ENCODE measurements at regions not wholly inside any gene's neighbourhood (a gene's known extent, or its start where the extent isn't known, plus 50 kb on each side); places are given as distances from the start of the nearest gene placed in this dataset.
"Not testable (repeated sequence)": the region's sequence is repeated elsewhere in the genome, so short reads cannot be mapped to it uniquely, and the experiment has no call there.

GRCh38 chr9:39533001-39533762 lies 177.7 kb downstream of the SPATA31A1 start:
- H3K9me3 ChIP-seq (ENCODE audit: control insufficient read depth, insufficient read depth, low read length); H3K36me3 ChIP-seq (ENCODE audit: control insufficient read depth, insufficient read depth, low read length); H3K27me3 ChIP-seq (ENCODE audit: control insufficient read depth, insufficient read depth, low read length); H3K4me1 ChIP-seq (ENCODE audit: control insufficient read depth, insufficient read depth, low read length); H3K4me3 ChIP-seq (ENCODE audit: low read depth, low read length); H3K9ac ChIP-seq (ENCODE audit: low read depth, low read length); H3K27ac ChIP-seq (ENCODE audit: low read depth, low read length): not testable (repeated sequence)

DNA sequence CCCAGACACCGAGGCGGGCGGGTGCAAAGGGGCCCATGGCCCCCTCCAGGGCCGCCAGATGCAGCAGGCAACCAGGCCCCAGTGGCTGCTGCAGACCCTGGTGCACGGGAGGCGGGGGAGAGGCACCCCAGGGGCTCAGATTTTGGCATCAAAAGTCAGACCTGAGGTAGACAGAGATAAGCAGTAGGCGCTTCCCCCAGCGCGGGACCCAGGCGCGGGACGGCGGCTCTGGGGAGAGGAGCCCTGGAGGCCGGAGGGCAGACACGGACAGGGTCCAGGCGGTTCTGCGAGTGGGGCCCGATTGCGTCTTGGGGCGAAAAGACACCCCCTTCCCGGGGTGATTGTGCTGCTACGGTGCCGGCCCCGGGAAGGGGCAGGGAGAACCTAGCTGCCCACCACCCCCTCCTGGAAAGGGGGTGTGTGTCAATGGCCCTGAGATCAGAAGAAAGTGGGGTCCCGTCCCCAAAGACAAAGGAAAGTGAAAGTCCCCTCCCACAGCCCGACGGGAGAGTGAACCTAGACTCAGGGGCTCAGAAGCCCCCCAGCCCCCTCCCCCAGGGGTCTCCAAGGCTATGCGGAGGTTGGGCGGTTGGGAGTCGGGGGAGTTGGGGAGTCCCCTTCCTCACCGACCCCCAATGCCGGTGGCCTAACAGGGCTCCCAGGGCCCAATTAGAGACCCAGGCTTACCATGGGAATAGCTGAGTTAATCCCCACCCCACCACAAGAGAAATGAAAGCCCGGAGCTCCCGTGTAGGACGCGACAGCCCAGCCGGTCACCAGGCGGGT lies 178.5 kb downstream of the SPATA31A1 start:
- H3K27me3 ChIP-seq (ENCODE audit: control insufficient read depth, insufficient read depth, low read length); H3K4me3 ChIP-seq (ENCODE audit: low read depth, low read length); H3K4me1 ChIP-seq (ENCODE audit: control insufficient read depth, insufficient read depth, low read length); H3K9me3 ChIP-seq (ENCODE audit: control insufficient read depth, insufficient read depth, low read length); H3K36me3 ChIP-seq (ENCODE audit: control insufficient read depth, insufficient read depth, low read length); H3K9ac ChIP-seq (ENCODE audit: low read depth, low read length); H3K27ac ChIP-seq (ENCODE audit: low read depth, low read length): not testable (repeated sequence)

GRCh38 chr9:39534897-39535296 lies 179.4 kb downstream of the SPATA31A1 start:
- H3K9me3 ChIP-seq (ENCODE audit: control insufficient read depth, insufficient read depth, low read length); H3K27ac ChIP-seq (ENCODE audit: low read depth, low read length); H3K4me1 ChIP-seq (ENCODE audit: control insufficient read depth, insufficient read depth, low read length); H3K9ac ChIP-seq (ENCODE audit: low read depth, low read length); H3K36me3 ChIP-seq (ENCODE audit: control insufficient read depth, insufficient read depth, low read length); H3K4me3 ChIP-seq (ENCODE audit: low read depth, low read length); H3K27me3 ChIP-seq (ENCODE audit: control insufficient read depth, insufficient read depth, low read length): not testable (repeated sequence)

DNA sequence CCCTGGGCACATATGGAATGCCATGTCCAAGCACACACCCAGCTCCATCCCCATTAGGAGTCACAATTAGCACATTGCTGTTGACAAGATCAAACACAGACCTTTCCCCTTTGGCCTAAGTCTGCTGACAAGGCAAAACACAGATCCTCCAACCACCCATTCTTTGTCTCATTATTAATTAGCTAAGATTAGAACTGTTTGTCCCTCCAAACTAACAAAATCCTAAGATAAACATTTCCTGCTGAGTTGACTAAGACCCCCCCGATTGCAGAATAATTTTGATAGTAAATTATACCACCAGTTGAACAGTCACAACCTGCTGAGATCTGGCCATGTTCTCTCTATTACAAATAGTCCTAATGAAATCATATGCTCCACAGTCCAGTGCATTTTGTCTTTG lies 186.7 kb downstream of the SPATA31A1 start:
- not testable (repeated sequence) for H3K9ac ChIP-seq (ENCODE audit: low read depth, low read length)

GRCh38 chr9:39545079-39545478 lies 189.6 kb downstream of the SPATA31A1 start:
- not testable (repeated sequence) for H3K27me3 ChIP-seq (ENCODE audit: control insufficient read depth, insufficient read depth, low read length); H3K4me3 ChIP-seq (ENCODE audit: low read depth, low read length); H3K9ac ChIP-seq (ENCODE audit: low read depth, low read length); H3K27ac ChIP-seq (ENCODE audit: low read depth, low read length); H3K36me3 ChIP-seq (ENCODE audit: control insufficient read depth, insufficient read depth, low read length); H3K9me3 ChIP-seq (ENCODE audit: control insufficient read depth, insufficient read depth, low read length); H3K4me1 ChIP-seq (ENCODE audit: control insufficient read depth, insufficient read depth, low read length)

More for the DNA sequence above, 186.7 kb downstream of the SPATA31A1 start:
- H3K4me3 ChIP-seq (ENCODE audit: low read depth, low read length); H3K4me1 ChIP-seq (ENCODE audit: control insufficient read depth, insufficient read depth, low read length); H3K27me3 ChIP-seq (ENCODE audit: control insufficient read depth, insufficient read depth, low read length); H3K36me3 ChIP-seq (ENCODE audit: control insufficient read depth, insufficient read depth, low read length); H3K9me3 ChIP-seq (ENCODE audit: control insufficient read depth, insufficient read depth, low read length); H3K27ac ChIP-seq (ENCODE audit: low read depth, low read length): not testable (repeated sequence)

DNA sequence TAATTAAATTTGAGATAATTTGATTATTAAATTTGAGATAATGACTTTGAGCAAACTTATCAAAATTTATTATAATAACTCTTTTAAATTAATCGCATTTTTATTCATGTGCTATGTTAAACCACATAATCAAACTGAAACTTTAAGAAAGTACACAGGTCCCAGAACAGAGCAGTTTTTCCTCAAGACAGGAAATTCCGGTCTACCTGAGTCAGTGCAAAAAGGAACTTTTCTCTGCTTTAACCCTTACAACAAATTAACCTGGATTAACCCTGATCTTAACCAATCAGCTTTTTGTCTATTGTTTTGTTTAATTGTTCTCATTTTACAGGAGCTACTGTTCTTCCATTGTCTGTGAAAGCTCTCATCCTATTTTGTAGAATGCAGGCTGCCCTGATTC lies 195.1 kb downstream of the SPATA31A1 start:
- H3K4me3 ChIP-seq (ENCODE audit: low read depth, low read length); H3K9ac ChIP-seq (ENCODE audit: low read depth, low read length): not testable (repeated sequence)

DNA sequence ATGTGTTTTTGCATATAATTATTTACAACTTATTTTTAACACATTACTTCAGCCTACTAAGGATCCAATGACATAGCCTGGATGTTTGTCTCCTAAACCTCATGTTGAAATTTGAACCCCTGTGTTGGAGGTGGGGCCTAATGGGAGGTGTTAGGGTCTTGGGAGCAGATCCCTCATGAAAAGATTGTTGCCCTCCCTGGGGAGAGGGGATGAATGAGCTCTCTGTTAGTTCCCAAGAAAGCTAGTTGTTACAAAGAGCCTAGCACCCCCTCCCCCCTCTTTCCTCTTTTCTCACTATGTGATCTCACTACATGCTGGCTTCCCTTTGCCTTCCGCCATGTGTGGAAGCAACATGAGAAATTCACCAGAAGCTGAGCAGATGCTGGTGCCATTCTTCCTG lies 196.1 kb downstream of the SPATA31A1 start:
- not testable (repeated sequence) for H3K4me3 ChIP-seq (ENCODE audit: low read depth, low read length); H3K9me3 ChIP-seq (ENCODE audit: control insufficient read depth, insufficient read depth, low read length); H3K27me3 ChIP-seq (ENCODE audit: control insufficient read depth, insufficient read depth, low read length); H3K36me3 ChIP-seq (ENCODE audit: control insufficient read depth, insufficient read depth, low read length); H3K4me1 ChIP-seq (ENCODE audit: control insufficient read depth, insufficient read depth, low read length)
- H3K9ac ChIP-seq (ENCODE audit: low read depth, low read length) = 0 out of 2 replicates have a peak overlapping the region, but pooled peaks have one; percentile 51
- H3K27ac ChIP-seq (ENCODE audit: low read depth, low read length) = peak overlapping the region; percentile 94

More for the DNA sequence above, 195.1 kb downstream of the SPATA31A1 start:
- not testable (repeated sequence) for H3K27me3 ChIP-seq (ENCODE audit: control insufficient read depth, insufficient read depth, low read length); H3K4me1 ChIP-seq (ENCODE audit: control insufficient read depth, insufficient read depth, low read length); H3K9me3 ChIP-seq (ENCODE audit: control insufficient read depth, insufficient read depth, low read length); H3K36me3 ChIP-seq (ENCODE audit: control insufficient read depth, insufficient read depth, low read length)
- H3K27ac ChIP-seq (ENCODE audit: low read depth, low read length) = peak overlapping the region; percentile 84

DNA sequence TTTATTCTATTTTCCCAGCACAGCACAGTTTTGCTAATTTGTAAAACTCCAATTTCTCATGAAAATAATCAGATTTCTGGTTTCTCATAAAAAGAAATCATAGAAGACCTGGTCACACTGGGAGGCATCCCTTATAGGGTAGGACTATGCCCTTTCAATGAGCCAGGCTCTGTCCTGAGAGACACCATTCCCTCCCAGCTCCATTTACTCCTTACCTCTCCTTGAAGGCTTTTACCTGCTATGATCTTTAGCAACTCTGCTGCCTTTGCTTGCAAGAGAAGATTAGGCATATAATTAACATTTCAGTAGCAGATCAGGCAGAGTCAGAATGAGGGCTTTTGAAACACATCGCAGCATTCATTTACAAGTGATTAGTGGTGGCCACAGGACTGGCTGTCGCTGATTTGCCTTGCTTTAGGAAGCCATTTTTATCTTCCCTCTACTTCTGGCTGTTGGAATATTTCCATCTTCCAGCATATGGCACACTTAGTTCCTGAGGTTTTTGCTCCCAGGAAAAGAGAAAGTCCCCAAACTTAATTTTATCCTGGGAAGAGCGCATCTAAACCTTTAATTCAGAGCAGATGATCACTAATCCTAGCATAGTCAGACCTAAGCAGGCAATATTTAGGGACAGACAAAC lies 196.9 kb downstream of the SPATA31A1 start:
- H3K9ac ChIP-seq (ENCODE audit: low read depth, low read length) = peak overlapping the region; percentile 51; the same call in 1 of the 2 replicates
- not testable (repeated sequence) for H3K4me1 ChIP-seq (ENCODE audit: control insufficient read depth, insufficient read depth, low read length); H3K36me3 ChIP-seq (ENCODE audit: control insufficient read depth, insufficient read depth, low read length); H3K9me3 ChIP-seq (ENCODE audit: control insufficient read depth, insufficient read depth, low read length); H3K27me3 ChIP-seq (ENCODE audit: control insufficient read depth, insufficient read depth, low read length)
- H3K27ac ChIP-seq (ENCODE audit: low read depth, low read length) = peak overlapping the region; percentile 94
- H3K4me3 ChIP-seq (ENCODE audit: low read depth, low read length) = peak overlapping the region; percentile 48

DNA sequence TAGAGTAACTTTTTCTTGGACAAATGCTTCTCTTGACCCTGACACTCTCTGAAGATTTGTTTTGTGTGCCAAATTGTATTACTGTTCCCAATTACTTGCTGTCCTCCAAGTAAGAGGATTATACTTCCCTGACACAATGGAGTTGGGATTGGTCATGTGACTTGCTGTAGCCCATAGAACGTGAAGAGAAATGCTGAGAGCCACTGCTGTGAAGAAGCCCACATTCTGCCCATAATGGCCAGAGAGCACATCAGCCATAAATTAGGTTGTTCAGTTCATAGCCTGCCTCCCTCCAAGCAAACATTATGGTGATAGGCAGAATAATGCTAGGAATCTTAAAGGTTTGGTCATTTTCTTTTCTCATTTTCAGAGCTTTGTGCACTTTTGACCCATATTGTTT lies 198.9 kb downstream of the SPATA31A1 start:
- H3K27ac ChIP-seq (ENCODE audit: low read depth, low read length); H3K9me3 ChIP-seq (ENCODE audit: control insufficient read depth, insufficient read depth, low read length); H3K27me3 ChIP-seq (ENCODE audit: control insufficient read depth, insufficient read depth, low read length); H3K36me3 ChIP-seq (ENCODE audit: control insufficient read depth, insufficient read depth, low read length); H3K9ac ChIP-seq (ENCODE audit: low read depth, low read length); H3K4me1 ChIP-seq (ENCODE audit: control insufficient read depth, insufficient read depth, low read length); H3K4me3 ChIP-seq (ENCODE audit: low read depth, low read length): not testable (repeated sequence)

DNA sequence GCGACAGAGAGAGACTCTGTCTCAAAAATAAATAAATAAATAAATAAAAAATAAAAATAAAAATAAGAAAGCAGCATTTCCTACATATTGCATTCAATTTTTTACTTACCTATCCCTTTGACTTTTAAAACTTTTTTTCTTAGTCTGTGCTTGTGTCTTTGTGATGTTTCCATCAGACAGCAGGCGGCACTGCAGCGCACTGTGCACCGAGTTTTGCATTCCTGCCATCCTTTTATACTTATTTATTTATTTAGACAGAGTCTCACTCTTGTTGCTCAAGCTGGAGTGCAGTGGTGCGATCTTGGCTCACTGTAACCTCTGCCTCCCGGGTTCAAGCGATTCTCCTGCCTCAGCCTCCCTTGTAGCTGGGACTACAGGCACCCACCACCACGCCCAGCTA lies 203.9 kb downstream of the SPATA31A1 start:
- not testable (repeated sequence) for H3K36me3 ChIP-seq (ENCODE audit: control insufficient read depth, insufficient read depth, low read length); H3K4me3 ChIP-seq (ENCODE audit: low read depth, low read length); H3K9ac ChIP-seq (ENCODE audit: low read depth, low read length); H3K27me3 ChIP-seq (ENCODE audit: control insufficient read depth, insufficient read depth, low read length); H3K27ac ChIP-seq (ENCODE audit: low read depth, low read length); H3K9me3 ChIP-seq (ENCODE audit: control insufficient read depth, insufficient read depth, low read length); H3K4me1 ChIP-seq (ENCODE audit: control insufficient read depth, insufficient read depth, low read length)

- H3K27ac ChIP-seq (ENCODE audit: low read depth, low read length) = peak overlapping the region; percentile 64
- not testable (repeated sequence) for H3K9me3 ChIP-seq (ENCODE audit: control insufficient read depth, insufficient read depth, low read length); H3K4me1 ChIP-seq (ENCODE audit: control insufficient read depth, insufficient read depth, low read length); H3K27me3 ChIP-seq (ENCODE audit: control insufficient read depth, insufficient read depth, low read length); H3K36me3 ChIP-seq (ENCODE audit: control insufficient read depth, insufficient read depth, low read length); H3K4me3 ChIP-seq (ENCODE audit: low read depth, low read length); H3K9ac ChIP-seq (ENCODE audit: low read depth, low read length)
These were observed 211.3 kb downstream of the SPATA31A1 start for GRCh38 chr9:39566782-39567181.

All from HUES48 (cell line).